NOMO-1 treated with dmso at 0.1 percent for 144 hours (cell line): ENCODE measurements at regions not wholly inside any gene's neighbourhood (a gene's known extent, or its start where the extent isn't known, plus 50 kb on each side); places are given as distances from the start of the nearest gene placed in this dataset.
"Not testable (repeated sequence)": the region's sequence is repeated elsewhere in the genome, so short reads cannot be mapped to it uniquely, and the experiment has no call there.

Source experiments
- DNase-seq: peaks from one replicate; lab custom pipeline; 2025; ENCODE audit not compliant: unreplicated experiment; lab: John Stamatoyannopoulos, UW

GRCh38 chr2:199216253-199216652 is 241.5 kb downstream of the SATB2 start:
- DNase-seq = no peak

DNA sequence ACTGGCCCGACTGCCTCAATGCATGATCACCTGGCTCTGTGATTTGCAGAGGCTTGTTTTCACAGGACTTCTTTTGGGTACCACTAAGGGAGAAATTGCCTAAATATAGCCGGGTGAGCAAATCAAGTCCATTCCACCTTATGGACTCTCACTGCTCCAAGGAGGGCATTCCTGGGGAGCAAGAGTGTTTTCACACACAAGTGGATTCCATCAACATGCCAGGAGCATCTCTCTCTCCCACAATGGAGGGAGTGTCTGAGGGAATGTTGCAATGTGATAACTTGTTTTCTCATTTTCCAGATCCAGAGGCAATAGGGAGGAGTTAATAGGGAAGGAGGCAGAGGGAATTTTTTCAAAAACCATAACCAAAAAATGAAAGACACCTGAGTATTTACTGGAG is 250.7 kb downstream of the SATB2 start:
- no peak for DNase-seq

- no peak for DNase-seq
Measured at GRCh38 chr2:199206536-199206935, 251.2 kb downstream of the SATB2 start.

GRCh38 chr2:199202964-199203363 is 254.8 kb downstream of the SATB2 start:
- DNase-seq = no peak

DNA sequence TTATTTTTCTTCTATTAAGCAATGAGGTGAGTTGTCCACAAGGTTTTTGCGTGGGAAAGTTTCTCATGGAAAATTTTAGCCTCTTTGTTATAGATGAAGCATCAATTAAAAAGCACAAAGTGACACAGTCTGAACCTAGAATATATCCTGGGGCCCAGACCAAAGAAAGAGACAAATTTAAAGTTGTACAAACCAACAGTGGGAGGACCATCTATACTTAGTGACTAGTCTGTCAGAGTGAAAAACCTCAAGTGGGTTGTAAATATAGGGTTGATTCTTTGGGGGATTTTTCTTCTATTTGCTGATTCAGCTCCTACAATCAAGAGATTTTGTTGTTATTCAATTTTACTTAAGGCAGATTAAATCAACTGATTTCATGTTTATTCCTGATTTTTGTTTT is 256.2 kb downstream of the SATB2 start:
- DNase-seq = no peak

GRCh38 chr2:199199797-199200196 is 257.9 kb downstream of the SATB2 start:
- no peak for DNase-seq

DNA sequence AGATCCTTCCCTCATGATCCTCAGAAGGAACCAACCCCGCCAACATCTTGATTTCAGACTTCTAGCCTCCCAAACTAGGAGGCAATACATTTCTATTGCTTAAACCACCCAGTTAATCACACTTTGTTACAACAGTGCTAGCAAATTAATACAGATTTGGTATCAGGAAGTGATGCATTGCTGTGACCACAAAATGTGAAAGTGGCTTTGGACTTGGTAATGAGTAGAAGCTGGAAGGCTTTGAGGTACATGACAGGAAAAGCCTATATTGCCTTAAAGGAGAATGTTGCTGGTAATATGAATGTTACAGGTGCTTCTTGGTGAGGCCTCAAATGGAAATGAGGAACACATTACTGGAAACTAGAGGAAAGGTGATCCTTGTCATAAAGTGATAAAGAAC is 260.3 kb downstream of the SATB2 start:
- peak; percentile 28 for DNase-seq

DNA sequence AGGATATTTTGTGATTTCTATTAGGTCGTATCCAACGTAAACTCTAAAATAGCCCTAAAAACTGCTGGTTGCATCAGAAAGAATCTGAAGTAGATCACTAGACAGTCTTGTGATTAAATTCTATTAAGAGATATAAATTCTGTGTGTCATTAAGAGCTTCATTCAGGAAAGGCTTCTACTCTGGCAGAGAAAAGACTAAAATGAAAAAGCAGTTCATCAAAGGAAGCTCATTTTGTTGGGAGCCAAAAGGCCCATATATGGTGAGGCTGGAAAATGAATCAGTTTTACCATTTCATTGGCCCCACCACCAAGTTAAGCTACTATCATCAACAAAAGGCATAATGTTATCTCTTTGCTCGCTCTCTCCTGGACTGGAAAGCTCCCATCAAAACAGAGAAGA is 261.1 kb downstream of the SATB2 start:
- no peak for DNase-seq

DNA sequence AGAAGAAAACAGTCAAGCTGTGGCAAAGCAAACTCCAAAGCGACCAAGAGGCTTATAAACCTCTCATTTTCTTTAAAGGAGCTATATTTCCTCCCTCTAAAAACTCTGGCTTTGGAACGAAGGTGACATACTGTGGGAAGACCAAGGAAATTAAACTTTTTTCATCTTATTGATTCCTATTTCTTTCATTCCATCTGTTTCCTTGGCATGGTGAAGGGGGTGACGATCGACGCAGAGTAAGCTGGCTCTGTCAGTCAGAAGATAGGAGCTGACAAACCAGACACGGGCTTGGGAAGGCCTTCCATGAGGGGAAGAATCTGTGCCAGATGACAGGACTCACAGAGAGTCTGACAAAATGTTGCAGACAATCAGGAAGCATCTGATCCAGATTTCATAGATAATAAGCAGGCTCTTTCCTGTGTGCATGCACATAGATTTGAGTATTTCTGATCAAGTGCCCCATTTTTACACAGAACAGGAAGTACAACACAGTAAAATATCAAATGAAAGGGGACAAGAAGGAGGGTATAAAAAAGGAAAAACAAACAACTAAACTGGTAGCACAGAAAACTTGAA is 261.7 kb downstream of the SATB2 start:
- no peak for DNase-seq

DNA sequence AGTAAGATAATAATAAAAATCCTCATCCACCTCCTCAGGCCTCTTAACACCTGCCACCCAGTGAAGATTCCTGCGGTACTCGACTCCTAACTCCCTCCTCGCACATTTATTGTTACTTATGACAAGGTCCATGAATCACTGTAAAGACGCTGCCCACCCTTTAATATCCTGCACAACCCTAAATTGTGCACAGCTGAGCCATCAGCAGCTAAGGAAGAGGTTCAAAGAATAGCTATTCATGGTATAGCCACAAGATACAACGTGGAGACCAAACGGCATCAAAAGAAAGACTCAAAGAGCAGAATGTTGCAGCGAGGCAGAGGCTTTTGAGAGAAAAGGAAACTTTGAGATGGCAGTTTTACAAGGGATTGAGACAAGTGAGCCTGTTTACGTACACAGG is 266.3 kb downstream of the SATB2 start:
- DNase-seq = no peak

GRCh38 chr2:199189229-199189628 is 268.5 kb downstream of the SATB2 start:
- no peak for DNase-seq

DNA sequence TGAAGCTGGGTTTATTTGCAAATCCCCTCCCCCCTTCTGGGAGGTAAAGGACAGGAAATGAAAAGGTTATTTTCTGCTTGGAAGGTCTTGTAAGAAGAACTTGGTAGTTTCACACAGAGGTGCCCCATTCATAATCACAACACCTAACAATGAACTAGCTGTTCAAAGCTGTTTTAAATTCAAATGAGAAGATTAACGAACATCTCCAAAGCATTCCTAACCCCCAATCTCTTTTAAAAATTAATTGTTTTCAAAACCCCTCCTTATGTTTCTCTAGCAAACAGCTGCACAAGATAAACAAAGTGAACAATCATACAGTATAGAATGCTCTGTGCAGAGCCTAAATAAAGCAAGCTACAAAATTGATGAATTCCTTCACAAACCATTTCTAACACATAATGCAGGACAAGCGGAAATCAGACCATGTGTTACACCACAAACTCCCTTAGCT is 271.4 kb downstream of the SATB2 start:
- no peak for DNase-seq

DNA sequence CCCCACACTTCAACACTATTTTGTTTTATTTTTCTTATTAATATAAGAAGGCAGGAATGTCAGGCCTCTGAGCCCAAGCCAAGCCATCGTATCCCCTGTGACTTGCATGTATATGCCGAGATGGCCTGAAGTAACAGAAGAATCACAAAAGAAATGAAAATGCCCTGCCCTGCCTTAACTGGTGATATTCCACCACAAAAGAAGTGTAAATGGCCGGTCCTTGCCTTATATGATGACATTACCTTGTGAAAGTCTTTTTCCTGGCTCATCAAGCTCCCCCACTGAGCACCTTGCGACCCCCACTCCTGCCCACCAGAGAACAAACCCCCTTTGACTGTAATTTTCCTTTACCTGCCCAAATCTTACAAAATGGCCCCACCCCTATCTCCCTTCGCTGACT is 272.6 kb downstream of the SATB2 start:
- not testable (repeated sequence) for DNase-seq

- DNase-seq = no peak
Measured at GRCh38 chr2:199163613-199164458, 293.9 kb downstream of the SATB2 start.

- DNase-seq = no peak
Measured at GRCh38 chr2:199160677-199161465, 296.9 kb downstream of the SATB2 start.

DNA sequence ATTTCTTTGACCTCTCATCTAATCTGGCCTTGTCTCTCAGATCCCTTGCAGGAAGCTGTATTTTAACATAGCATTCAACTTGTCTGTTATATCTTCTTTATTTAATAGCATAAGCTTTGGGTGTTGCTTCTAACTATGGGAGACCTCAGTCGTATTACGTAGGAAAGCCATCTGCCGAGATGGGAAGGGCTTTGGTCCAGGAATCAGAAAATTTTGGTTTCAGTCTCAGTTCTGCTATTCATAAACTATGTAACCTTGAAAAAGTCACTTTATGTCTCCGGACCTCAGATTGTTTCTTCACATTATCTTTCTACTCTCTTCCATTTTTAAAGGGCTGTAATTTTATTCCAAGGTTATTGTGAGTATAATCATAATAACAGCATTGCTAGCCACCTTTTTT is 297.7 kb downstream of the SATB2 start:
- no peak for DNase-seq

- DNase-seq = no peak
Measured at GRCh38 chr2:199148076-199148845, 309.5 kb downstream of the SATB2 start.

- no peak for DNase-seq
Measured at GRCh38 chr2:199147216-199147615, 310.5 kb downstream of the SATB2 start.

DNA sequence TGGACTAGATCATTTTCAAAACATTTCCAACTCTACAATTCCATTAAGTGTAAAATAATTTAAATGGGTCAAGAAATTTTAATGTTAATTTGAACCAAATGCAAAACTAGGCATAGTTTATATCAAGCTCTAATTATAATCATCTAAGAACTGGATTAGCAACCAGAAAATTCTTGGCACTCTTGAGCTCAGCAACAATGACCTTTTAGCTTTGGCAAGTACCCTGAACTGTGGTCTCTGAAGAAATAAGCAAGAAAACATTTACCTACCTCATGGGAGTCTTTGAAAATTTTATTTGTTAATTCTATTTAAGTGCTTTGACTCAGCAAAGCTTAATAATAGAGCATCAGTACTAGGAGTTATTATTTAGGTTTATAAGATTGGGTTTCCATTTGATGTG is 313.2 kb downstream of the SATB2 start:
- no peak for DNase-seq

- no peak for DNase-seq
Measured at GRCh38 chr2:199144036-199144435, 313.7 kb downstream of the SATB2 start.

GRCh38 chr2:199136681-199137080 is 321.1 kb downstream of the SATB2 start:
- no peak for DNase-seq
